HG02642 (cell line): ENCODE measurements at regions not wholly inside any gene's neighbourhood (a gene's known extent, or its start where the extent isn't known, plus 50 kb on each side); places are given as distances from the start of the nearest gene placed in this dataset.
"Not testable (repeated sequence)": the region's sequence is repeated elsewhere in the genome, so short reads cannot be mapped to it uniquely, and the experiment has no call there.

Experiments
- ATAC-seq: cut with Tn5 transposase; IDR thresholded peaks from one replicate; pipeline ENCODE4 v1.9.1; 2021; ENCODE audit warnings: mild to moderate bottlenecking; ENCODE audit not compliant: unreplicated experiment, poor library complexity

DNA sequence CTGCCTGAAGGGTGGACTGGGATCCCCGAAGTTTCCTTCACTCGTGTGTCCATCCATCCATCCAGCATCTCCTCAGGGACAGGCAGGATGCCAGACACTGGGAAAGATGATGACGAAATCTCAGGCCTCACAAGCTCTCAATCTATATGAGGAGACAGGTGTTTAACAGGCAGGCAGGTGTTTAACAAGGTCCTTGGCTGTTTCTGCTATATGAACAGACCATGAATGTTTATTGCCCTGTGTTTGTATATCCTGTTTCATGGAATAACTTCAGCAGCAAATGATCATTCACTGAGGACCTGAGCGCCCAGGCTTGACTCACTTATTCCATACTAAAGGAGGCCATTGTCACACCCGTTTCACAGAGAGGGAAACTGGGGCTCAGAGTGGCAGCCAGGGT is 685.8 kb upstream of the HS6ST1 start:
- no peak for ATAC-seq

DNA sequence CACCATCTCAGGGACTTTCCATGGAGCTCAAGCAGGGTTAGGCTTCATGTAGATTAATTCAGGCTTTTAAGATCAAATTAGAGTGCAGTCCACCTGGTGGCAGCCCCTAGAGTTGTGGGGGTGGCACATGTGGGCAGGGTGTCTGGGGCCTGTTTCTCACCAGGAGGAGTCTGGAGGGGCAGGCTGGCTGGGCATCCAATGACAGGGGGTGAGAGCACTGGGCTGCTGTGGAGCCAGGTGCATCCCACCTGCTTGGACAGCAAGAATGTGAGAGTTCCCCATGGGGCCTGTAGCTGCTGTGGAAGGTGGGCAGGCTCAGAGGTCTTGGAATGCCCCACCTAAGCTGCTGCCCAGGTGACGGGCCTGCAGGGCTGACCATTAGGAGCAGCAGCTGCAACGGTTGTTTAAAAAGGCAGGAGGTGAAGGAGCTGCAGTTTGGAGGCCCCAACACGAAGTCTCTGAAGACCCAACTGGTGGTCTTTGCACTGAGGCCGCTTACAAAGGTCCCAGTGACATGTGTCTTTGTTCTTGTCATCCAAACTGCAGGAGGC is 686.3 kb upstream of the HS6ST1 start:
- ATAC-seq = no peak

DNA sequence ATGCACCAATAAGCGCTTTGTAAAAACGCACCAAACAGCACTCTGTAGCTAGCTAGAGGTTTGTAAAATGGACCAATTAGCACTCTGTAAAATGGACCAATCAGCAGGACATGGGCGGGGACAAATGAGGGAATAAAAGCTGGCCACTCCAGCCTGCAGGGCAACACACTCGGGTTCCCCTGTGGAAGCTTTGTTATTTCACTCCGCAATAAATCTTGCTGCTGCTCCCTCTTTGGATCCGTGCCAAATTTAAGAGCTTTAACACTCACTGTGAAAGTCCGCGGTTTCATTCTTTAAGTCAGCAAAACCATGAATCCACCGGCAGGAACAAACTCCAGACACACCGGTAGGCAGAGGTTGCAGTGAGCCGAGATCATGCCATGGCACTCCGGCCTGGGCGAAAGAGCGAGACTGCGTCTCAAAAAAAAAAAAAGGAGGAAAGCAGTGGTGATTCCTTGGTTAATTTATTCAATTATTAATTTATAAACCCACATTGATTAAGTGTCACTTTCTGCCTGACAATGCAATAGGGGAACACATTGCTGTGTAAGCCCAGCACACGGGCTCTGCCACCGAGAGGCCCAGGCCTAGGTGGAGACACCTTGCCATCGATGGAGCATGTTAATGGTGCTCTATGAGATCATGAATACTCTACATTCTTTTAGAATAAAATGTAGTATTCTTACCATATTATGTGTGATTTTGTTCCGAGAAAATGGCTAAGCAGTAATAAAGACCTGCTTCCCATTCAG is 687.6 kb upstream of the HS6ST1 start:
- no peak for ATAC-seq

DNA sequence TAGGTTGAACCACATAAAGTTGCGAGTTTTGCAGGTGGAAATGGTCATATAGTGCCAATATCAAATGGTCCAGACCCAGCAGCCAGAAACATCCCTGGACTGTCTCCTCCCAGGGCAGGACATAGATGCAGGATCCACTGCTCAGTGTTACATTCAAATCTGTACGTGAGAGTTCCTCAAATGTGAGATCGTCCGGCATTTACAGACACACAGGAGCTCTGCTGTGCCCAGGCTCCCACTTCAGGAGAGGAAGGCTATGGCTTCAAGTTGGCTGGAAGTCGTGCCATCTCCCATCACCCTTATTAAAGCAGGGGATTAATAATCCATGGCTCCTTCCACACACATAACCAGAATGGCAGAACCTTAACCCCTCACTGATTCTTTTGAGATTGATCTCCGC is 688.2 kb upstream of the HS6ST1 start:
- no peak for ATAC-seq

DNA sequence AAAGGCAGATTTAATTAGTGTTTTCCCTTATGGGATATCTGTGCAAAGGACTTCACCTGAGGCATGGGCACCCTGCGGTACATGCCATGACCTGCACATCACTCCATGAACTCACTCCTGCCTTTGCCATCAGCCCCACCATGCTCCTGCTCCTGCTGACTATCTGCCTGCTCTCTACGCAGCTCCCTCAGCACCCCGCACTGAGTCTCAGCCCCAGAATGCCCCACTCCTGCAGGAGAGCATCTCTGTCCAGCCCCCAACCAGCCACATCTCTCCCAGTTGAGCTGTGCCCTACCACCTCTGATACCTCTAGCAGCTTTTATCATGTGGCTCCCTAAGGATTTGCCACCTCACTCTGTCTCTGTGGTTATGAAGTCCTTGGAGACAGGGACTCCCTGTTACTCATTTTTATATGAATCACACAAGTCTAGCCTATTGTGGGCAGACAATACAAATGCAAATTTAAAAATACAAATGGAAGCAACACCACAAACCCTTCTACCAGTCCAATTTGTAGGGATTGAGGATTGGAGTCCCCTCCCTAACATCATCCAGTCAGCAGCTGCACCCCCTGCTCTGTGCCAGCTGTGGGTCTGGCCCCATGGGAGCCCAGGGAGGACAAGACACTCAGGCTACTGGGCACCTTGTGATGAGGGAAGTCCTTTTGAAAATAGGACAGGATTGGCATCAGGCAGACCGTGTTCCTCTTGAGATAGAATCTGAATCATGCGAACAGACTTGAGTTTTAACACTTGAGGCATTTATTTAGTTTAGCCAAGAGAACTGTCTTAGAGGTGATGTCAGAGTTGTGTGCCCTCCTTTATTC is 689.6 kb upstream of the HS6ST1 start:
- no peak for ATAC-seq

DNA sequence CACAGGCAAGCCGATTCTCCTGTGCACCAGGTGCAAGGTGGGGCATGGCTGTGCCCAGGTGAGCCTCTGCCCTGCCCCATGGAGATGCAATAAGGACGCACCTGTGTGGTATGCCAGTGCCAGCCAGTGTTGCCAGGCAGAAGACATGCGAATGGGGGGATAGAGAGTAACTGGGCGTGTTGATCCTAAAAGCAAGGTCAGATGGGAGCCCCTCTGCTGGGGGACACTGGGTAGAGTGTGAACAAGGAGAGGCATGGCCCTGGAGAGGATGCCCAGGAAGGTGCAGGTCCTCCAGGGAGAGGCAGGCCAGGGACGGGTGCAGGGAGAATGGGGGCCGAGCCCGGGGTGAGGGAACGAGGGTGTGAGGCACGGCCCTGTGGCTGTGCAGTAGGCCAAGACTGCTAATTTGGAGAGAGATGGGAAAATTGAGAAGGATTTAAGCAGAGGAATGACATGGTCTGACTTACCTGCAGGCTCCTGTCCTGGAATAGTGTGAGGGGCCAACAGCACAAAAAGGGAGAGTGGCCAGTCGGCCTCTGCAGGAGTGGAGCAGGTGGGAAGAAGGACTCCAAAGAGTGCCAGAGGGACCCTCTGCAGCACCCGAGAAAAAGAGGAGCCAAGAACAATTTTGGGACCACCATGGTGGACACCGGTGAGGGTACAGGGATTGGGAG is 690.4 kb upstream of the HS6ST1 start:
- no peak for ATAC-seq

DNA sequence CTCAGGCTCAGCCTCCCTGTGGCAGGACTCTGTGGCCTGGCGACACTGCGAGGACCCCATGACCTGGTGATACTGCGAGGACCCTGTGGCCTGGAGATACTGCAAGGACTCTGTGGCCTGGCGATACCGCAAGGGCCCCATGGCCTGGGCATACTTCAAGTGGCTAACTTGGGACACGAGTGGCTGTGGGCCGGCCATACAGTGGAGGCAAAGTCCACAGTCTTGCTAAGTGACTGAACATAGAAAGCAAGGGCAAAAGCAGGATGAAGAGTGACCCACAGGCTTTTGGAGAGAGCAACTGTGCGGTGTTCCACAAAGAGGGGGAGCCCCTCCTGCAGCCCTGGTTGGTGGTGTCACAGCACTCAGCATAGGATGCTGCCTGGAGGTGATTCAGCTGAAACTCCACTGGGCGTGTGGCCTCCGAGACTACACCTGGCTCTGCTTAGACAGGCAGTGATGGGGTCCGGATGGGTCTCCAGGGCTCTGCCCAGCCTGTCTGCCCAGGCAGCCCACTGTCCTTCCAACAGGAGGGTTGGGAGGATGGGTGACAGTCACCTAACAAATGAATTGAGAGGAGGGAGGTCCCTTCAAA is 691.0 kb upstream of the HS6ST1 start:
- no peak for ATAC-seq

DNA sequence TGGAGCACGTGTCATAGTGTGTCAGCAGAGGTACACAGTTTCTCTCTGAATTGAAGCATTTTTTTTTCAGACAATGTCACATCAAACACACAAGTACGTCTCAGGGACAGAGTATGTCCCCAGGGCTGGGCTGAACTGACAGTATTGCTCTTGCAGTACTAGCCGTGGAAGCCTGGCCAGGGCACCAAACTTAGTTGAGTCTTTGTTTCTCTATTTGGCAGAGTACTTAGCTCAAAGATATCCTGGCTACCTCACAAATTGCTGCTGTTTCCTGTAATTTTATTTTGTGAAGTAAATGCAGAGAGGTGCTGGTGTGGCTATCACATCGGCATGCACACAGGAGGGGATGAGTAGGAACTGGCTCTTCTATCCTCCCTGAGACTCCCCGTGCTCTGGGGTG is 691.6 kb upstream of the HS6ST1 start:
- ATAC-seq = no peak

DNA sequence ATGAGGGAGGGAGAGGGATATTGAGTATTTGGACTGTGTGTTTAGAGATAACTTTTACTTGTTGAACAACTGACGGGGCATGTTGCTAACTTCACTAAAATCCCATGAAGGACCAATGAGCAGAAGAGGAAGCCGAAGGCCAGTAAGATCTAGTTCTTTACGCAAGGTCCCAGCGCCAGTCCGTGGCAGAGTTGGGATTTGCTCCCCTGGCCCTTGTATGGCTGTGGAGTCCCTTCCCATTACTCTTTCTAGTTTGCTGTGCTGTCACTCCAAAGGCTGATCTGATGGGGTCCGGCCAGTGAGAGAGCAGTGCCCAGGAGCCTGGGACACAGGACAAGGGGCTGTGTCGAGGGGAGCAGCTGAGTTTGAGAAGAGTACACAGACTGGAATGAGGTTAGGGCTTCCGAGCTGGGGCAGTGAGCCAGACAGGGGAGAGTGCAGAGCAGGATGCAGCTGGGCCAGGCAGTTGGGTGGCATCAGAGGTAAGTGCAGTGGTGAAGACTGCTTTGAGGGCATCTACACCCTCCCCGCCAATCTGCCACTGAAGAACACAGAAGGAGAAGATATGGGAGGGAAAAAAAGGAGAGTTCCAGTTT is 692.9 kb upstream of the HS6ST1 start:
- ATAC-seq = no peak

DNA sequence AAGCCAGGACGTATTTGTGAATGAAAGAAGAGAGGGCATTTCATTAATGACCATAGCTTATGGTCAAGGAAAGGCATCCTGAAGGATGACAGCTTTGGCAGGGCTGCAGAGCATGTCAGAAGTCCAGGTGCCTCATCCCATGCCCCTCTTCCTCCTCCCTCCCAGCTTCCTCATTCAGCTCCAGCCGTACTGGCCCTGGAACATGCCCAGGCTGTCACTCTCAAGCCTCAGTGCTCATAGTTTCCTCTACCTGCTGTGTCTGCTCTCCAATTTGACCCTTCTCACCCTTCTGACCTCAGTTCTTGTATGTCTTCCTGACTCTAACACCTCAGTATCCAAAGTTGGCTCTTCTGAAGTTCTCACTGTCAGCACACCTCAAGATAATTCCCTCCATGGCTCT is 695.8 kb upstream of the HS6ST1 start:
- ATAC-seq = no peak

DNA sequence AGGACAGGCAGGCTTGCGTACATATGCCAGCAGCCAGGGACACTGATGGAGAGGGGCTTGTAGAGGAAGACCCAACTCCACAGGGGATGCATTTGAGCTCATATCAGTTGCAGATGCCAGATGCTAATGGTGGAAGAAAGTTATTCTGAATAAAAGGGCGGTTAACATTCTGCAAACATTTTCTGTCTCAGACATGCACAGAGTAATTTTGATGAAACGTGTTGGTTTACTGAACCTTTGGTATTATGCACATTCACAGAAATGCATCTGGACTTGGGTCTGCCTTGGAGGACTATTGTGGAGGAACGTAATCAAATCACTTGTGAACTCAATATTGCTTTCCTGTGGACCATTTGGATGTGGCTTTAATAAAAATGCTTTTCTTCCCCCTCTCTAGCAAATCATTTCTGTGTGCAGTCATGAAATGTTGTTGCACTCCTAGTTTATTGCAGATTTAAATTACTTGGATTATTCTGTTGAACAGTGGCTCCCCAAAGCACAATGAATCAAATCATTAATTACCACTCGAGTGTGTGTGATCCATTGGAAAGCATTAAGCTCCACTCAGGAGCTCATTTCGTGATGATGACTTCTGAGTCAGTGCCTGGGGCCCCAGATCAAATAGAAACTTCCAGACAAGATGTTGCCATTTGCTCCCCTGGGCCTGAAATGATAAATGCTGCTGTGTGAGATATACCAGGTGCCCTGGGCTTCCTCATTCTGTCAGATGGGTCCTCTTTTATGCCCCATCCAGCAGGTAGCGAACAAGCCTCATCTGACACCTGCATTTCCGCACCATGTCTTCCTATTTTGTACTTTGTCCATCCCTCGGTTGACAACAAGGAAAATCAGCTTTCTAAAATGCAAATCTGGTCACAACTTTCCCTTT is 697.0 kb upstream of the HS6ST1 start:
- ATAC-seq = no peak

DNA sequence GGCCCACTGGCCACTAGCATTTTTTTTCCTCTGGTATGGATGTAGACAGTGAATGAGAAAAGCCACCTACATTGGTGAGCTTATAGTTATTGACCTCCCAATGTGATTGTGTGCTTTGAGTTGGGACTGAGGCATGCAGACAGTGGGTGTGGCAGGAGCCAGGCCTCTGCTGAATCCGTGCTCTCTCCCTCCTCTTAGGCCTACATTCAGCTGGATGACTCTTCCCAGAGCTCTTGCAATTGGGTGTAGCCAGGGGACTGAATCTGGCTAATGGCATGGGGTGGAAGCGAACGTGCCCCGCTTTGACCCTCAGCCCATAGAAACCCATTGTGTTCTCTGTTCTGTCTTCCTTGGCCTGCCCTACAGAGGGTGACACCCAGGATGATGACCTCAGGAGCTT is 698.3 kb upstream of the HS6ST1 start:
- ATAC-seq = no peak

DNA sequence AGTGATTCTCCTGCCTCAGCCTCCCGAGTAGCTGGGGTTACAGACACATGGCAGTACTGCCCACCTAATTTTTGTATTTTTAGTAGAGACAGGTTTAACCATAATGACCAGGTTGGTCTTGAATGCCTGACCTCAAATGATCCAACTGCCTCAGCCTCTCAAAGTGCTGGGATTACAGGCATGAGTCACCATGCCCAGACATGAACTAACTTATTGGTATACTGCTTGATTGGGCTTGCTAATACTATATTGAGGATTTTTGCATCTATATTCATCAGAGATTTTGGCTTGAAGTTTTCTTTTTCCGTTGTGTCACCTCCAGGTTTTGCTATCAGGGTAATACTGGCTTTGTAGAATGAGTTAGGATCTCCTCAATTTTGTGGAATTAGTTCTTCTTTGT is 706.1 kb upstream of the HS6ST1 start:
- no peak for ATAC-seq

DNA sequence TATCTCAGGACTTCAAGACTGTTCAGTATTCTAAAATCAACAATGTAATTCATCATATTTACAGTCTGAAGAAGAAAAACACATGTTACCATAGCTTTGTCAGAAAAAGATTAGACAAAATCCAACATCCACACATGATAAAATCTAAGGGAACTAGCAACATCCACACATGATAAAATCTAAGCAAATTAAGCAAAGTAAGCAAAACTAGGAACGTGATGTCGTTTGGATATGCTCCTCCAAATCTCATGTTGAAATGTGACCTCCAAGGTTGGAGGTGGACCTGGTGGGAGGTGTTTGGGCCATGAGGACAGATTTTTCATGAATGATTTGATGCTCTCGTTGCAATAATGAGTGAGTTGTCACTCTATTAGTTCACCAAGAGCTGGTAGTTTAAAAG is 717.3 kb upstream of the HS6ST1 start:
- no peak for ATAC-seq

DNA sequence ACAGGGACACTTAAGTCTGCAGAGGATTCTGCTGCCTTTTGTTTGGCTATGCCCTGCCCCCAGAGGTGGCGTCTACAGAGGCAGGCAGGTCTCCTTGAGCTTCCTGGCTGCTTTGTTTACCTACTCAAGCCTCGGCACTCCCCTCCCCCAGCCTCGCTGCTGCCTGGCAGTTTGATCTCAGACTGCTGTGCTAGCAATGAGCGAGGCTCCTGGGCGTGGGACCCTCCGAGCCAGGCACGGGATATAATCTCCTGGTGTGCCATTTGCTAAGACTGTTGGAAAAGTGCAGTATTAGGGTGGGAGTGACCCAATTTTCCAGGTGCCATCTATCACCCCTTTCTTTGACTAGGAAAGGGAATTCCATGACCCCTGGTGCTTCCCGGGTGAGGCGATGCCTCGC is 725.0 kb upstream of the HS6ST1 start:
- ATAC-seq = not testable (repeated sequence)

DNA sequence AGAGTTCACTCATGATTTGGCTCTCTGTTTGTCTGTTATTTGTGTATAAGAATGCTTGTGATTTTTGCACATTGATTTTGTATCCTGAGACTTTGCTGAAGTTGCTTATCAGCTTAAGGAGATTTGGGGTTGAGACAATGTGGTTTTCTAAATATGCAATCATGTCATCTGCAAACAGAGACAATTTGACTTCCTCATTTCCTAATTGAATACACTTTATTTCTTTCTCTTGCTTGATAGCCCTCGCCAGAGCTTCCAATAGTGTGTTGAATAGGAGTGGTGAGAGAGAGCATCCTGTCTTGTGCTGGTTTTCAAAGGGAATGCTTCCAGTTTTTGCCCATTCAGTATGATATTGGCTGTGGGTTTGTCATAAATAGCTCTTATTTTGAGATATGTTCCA is 727.8 kb upstream of the HS6ST1 start:
- ATAC-seq = not testable (repeated sequence)

DNA sequence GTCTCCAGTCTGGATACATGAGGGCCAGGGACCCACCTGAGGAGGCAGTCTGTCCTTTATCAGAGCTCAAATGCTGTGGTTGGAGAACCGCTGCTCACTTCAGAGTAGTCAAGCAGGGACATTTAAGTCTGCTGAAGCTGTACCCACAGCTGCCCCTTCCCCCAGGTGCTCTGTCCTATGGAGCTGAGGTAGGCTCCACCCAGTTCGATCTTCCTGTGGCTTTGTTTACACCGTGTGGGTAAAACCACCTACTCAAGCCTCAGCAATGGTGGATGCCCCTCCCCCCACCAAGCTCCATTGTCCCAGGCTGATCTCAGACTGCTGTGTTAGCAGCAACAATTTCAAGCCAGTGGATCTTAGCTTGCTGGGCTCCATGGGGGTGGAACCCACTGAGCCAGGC is 731.4 kb upstream of the HS6ST1 start:
- no peak for ATAC-seq

DNA sequence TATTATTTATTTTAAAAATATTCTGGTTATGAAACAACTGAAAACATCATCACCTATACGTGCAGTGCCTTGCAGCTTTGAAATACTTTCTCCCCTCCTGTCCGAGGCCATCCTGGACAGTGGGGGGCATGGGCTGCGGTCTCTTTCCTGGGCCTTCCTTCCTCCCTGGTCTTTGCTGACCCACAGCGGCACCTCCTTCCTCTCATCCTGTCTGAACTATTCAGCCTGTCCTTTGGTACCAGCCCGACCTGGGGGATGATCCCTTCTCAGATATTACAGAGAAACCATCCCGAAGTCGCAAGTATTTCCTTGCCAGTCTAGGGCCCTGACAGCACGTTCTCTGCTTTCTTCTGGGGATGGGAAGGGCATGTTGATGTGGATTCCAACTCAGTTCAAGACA is 736.6 kb upstream of the HS6ST1 start:
- no peak for ATAC-seq

DNA sequence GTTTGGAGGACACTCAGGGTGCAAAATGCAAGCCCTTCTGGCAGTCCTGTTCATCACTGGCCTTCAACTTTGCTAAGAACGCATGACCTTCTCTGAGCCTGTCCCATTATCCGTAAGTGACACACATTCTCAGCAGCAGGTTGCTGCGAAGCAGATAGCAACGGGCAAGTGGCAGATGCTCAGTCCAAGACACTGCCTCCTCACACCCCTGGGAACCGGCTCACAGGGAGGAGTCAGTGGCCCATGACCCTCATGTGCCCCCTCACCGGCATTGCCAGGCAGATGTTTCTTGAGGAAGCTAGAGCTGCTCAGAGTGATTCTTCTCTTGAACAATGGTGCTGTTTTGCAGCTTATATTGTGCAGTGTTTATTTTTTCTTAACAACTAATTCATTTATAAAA is 737.2 kb upstream of the HS6ST1 start:
- ATAC-seq = no peak
